K562 (cell line): ENCODE measurements at regions not wholly inside any gene's neighbourhood (a gene's known extent, or its start where the extent isn't known, plus 50 kb on each side); places are given as distances from the start of the nearest gene placed in this dataset.

Source experiments
- ATAC-seq: fragments of 200-7000 bp; cut with Tn5 transposase; 3 replicates; pipeline ENCODE4 v1.9.1; 2020; ENCODE audit warnings: moderate library complexity
- BruUV-seq: library from RNA; stranded (reverse); fragments of 400-500 nt; replicated peaks from 2 replicates; lab custom pipeline; 2021; lab: Mats Ljungman, UMichigan
- CTCF ChIA-PET: fragments of 300-600 bp; formaldehyde crosslinking; extraction: SDS; loops from one replicate; lab custom pipeline; 2021; ENCODE audit warnings: low intra/inter-chr PET ratio; lab: Yijun Ruan, JAX
- POLR2A ChIA-PET: fragments of 300-600, 350-650 bp; sonication (Branson Sonifier 250); formaldehyde crosslinking; extraction: SDS; loops from one replicate; lab custom pipeline; 2021; ENCODE audit warnings: antibody characterized with exemption, inconsistent platforms; lab: Yijun Ruan, JAX
- DNase-seq, 4 experiments: peaks; one replicate each; pipeline versions ENCODE4 v3.0.0 to v3.0.0-alpha.2; 2011 to 2018; ENCODE audit warnings: low spot score in 3 of 4, mixed read lengths in 3 of 4; ENCODE audit errors: extremely low read depth in 1 of 4
- FAIRE-seq: peaks from 2 replicates; lab custom pipeline; 2011; peaks lifted over from hg19 to GRCh38; lab: Jason Lieb, UNC
- H2AFZ ChIP-seq: 2 replicates; pipeline ENCODE4 v1.6.0; 2011; ENCODE audit warnings: low read depth, low read length, control low read depth, inconsistent platforms
- H3K27ac ChIP-seq: fragments of 200-600 bp; 3 replicates; pipeline ENCODE4 v1.8.0; 2011; ENCODE audit warnings: low read depth, mild to moderate bottlenecking, control low read depth, inconsistent platforms, low read length, moderate library complexity, mixed read lengths; ENCODE audit errors: extremely low read depth
- H3K27me3 ChIP-seq, 2 experiments: fragments of 300-600 bp in 1 of 2; 2 replicates in 1 of 2; 3 replicates in 1 of 2; pipeline versions ENCODE4 v1.6.0 to v1.8.0; 2011; ENCODE audit warnings: inconsistent platforms in 2 of 2, low read length in 2 of 2, mild to moderate bottlenecking in 1 of 2, mixed read lengths in 1 of 2, moderate library complexity in 1 of 2; ENCODE audit not compliant: control insufficient read depth in 2 of 2, insufficient read depth in 2 of 2
- H3K36me3 ChIP-seq: fragments of 300-600 bp; 3 replicates; pipeline ENCODE4 v1.8.0; 2011; ENCODE audit warnings: mild to moderate bottlenecking, low read length, inconsistent platforms; ENCODE audit not compliant: control insufficient read depth, insufficient read depth
- H3K4me1 ChIP-seq, 2 experiments: fragments of 200-600 bp in 1 of 2; replicated peaks in 1 of 2; 2 replicates in 1 of 2; 3 replicates in 1 of 2; pipeline versions ENCODE4 v1.5.1 to v1.8.0; 2011; ENCODE audit warnings: inconsistent platforms in 2 of 2, low read length in 2 of 2, mild to moderate bottlenecking in 1 of 2, mixed read lengths in 1 of 2, moderate library complexity in 1 of 2; ENCODE audit not compliant: control insufficient read depth in 2 of 2, insufficient read depth in 2 of 2
- H3K4me2 ChIP-seq: 2 replicates; pipeline ENCODE4 v1.6.1; 2011; ENCODE audit warnings: low read length, control low read depth, inconsistent platforms, mixed read lengths; ENCODE audit not compliant: insufficient read depth
- H3K4me3 ChIP-seq: fragments of 200-600 bp; sonication (generic), shearing (Covaris generic); 2 replicates; pipeline ENCODE4 v1.5.1; 2016; ENCODE audit warnings: control low read depth, inconsistent platforms
- H3K79me2 ChIP-seq: fragments of 200-600 bp; 3 replicates; pipeline ENCODE4 v1.8.0; 2011; ENCODE audit warnings: low read length, inconsistent platforms; ENCODE audit not compliant: control insufficient read depth, insufficient read depth
- H3K9ac ChIP-seq, 2 experiments: 2 replicates each; pipeline versions ENCODE4 v1.6.0 to v1.6.1; 2011; ENCODE audit warnings: low read depth in 2 of 2, low read length in 2 of 2, control low read depth in 1 of 2, inconsistent platforms in 1 of 2, mild to moderate bottlenecking in 1 of 2, mixed read lengths in 1 of 2; ENCODE audit not compliant: insufficient read depth in 1 of 2
- H3K9me1 ChIP-seq: one replicate; pipeline ENCODE4 v1.6.0; 2011; ENCODE audit warnings: inconsistent platforms, mild to moderate bottlenecking, low read length, moderate library complexity; ENCODE audit not compliant: control insufficient read depth, insufficient read depth
- H3K9me3 ChIP-seq: replicated peaks from 2 replicates; pipeline ENCODE4 v1.5.1; 2011; ENCODE audit warnings: low read depth, low read length, inconsistent platforms; ENCODE audit not compliant: control insufficient read depth, insufficient read depth
- H4K20me1 ChIP-seq: replicated peaks from 2 replicates; pipeline ENCODE4 v1.6.1; 2011; ENCODE audit warnings: low read length, inconsistent platforms, mixed read lengths; ENCODE audit not compliant: control insufficient read depth, insufficient read depth
- ATF1 ChIP-seq, 2 experiments: fragments of 450-650 bp in 1 of 2; IDR thresholded peaks; 2 replicates each; pipeline ENCODE4 v1.6.1; 2016; ENCODE audit warnings: missing compliant biosample characterization in 1 of 2, missing genetic modification characterization in 1 of 2
- CREBBP ChIP-seq: IDR thresholded peaks from one replicate; pipeline ENCODE4 v1.6.1; 2012; ENCODE audit warnings: low read depth, mild to moderate bottlenecking, control low read depth, inconsistent platforms, low read length
- ETV1 ChIP-seq: fragments of 450-650 bp; conservative IDR thresholded peaks from 2 replicates; pipeline ENCODE4 v1.6.1; 2016; ENCODE audit warnings: missing genetic modification characterization, control low read depth, low read depth, missing compliant biosample characterization
- GATAD2A ChIP-seq: fragments of 450-650 bp; IDR thresholded peaks from 2 replicates; pipeline ENCODE4 v1.6.1; 2017
- HNRNPK ChIP-seq: fragments of 200-400 bp; formaldehyde crosslinking; IDR thresholded peaks from one replicate; pipeline ENCODE4 v1.6.1; 2018; ENCODE audit warnings: mild to moderate bottlenecking, low read depth, low read length; ENCODE audit not compliant: poor library complexity, severe bottlenecking
- KDM5B ChIP-seq: fragments of 200-600 bp; sonication (generic); IDR thresholded peaks from 2 replicates; pipeline ENCODE4 v1.6.1; 2012; ENCODE audit warnings: low read depth, mild to moderate bottlenecking, moderate library complexity, low read length, control low read depth, inconsistent platforms; ENCODE audit not compliant: insufficient replicate concordance
- NR2C2 ChIP-seq, 2 experiments: fragments of 200-800 bp in 1 of 2; sonication (Bioruptor generic) in 1 of 2; sonication (generic) in 1 of 2; formaldehyde crosslinking in 1 of 2; IDR thresholded peaks; 2 replicates each; pipeline versions ENCODE4 v1.6.1 to v1.8.0; 2016 to 2022; ENCODE audit warnings: mild to moderate bottlenecking in 1 of 2, missing compliant biosample characterization in 1 of 2, missing genetic modification characterization in 1 of 2, missing genetic modification reagents in 1 of 2
- PHB2 ChIP-seq: fragments of 450-650 bp; IDR thresholded peaks from 2 replicates; pipeline ENCODE4 v1.6.1; 2017; ENCODE audit warnings: low read depth
- SIN3B ChIP-seq: fragments of 450-650 bp; IDR thresholded peaks from 2 replicates; pipeline ENCODE4 v1.6.1; 2017; ENCODE audit warnings: low read depth, mild to moderate bottlenecking, moderate library complexity
- SMARCA5 ChIP-seq: fragments of 450-650 bp; IDR thresholded peaks from 2 replicates; pipeline ENCODE4 v1.6.1; 2016
- TARDBP ChIP-seq: fragments of 450-650 bp; IDR thresholded peaks from 2 replicates; pipeline ENCODE4 v1.6.1; 2016
- TCF7L2 ChIP-seq: fragments of 150-350 bp; IDR thresholded peaks from 2 replicates; pipeline ENCODE4 v1.6.1; 2016; ENCODE audit warnings: low read depth, mild to moderate bottlenecking, low read length, moderate library complexity
- TRIM28 ChIP-seq: fragments of 450-650 bp; IDR thresholded peaks from 2 replicates; pipeline ENCODE4 v1.6.1; 2017
- U2AF2 ChIP-seq: fragments of 200-400 bp; formaldehyde crosslinking; optimal IDR thresholded peaks from 2 replicates; pipeline ENCODE3; 2017; ENCODE audit warnings: low read depth, mild to moderate bottlenecking, low read length
- WGBS: fragments of 100-300 bp; shearing (Covaris generic); methylation state at CpG from one replicate; pipeline ENCODE4 v1.1.6; 2016; ENCODE audit warnings: low coverage, mixed read lengths; ENCODE audit not compliant: insufficient coverage; ENCODE audit errors: missing lambda C conversion rate; 5-methylcytosine and 5-hydroxymethylcytosine counted together
- in situ Hi-C: fragments of 300-500 bp; cut with MboI; formaldehyde crosslinking; loops from 4 replicates; pipeline ENCODE4 v1.15.0; 2018; ENCODE audit warnings: inconsistent platforms, mixed read lengths
- intact Hi-C: fragments of 100-400 bp; cut with micrococcal nuclease; formaldehyde crosslinking; loops from 2 replicates; pipeline ENCODE4 v1.14.2; 2022
- TF ChIP-seq, protein P1 (sequence below): sonication (generic); formaldehyde crosslinking; IDR thresholded peaks from 2 replicates; pipeline ENCODE4 v1.8.0; 2023; ENCODE audit warnings: mild to moderate bottlenecking, missing genetic modification reagents

DNA sequence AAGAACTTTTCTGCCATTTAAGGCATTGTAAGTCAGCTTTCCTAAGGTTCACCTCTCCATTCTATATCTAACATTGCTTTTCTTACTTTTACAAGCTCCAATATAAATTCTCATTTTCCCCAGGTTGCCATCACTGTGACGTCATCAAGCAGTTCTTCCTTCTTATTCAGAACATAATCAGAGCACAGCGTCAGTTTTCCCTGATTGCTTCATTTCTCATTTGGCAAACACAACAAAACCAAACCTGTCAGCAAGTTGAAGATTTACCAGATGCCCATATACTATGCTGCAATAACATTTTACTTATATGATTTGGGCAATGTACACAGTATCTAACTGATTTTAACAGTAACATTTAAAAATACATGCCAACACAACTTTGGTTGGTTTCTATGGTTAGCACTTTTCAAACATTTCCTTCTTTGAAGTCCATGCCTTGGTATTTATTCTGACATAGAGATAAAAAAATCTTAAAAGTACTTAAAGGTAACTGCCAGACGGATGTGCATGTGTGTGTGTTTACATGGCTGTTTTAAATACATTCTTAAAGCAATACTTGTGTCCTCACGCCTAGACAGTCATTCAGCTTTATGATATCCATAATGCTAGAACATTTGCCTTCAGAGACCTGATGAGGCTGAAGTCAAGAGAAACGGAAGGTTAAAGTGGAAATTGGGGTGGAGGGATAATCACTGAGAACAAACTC is 264.0 kb downstream of the KLF12 start:
- no peaks in the 10 kb centered on the region for H4K20me1 ChIP-seq
- H3K79me2 ChIP-seq = no peaks in the 10 kb centered on the region
- H3K36me3 ChIP-seq = no peaks in the 10 kb centered on the region
- no peaks in the 10 kb centered on the region for H3K4me1 ChIP-seq
- 0% methylated on average over 5 of the region's 5 CpGs for WGBS
- ChIA-PET POLR2A (no interaction called here), CTCF (no interaction called here)
- no peak for DNase-seq
- no peak for FAIRE-seq
- H3K9me3 ChIP-seq = no peaks in the 10 kb centered on the region
- no peak overlapping the region for H3K4me3 ChIP-seq
- H2AFZ ChIP-seq = no peak overlapping the region
- in situ Hi-C loops (no loop called here), intact Hi-C loops (no loop called here)
- no peaks in the 10 kb centered on the region for H3K27me3 ChIP-seq
- H3K9me1 ChIP-seq = no peaks in the 10 kb centered on the region
- BruUV-seq = no TSS peak
- no peak for ATAC-seq
- H3K27ac ChIP-seq = no peak overlapping the region
- H3K4me2 ChIP-seq = no peak overlapping the region
- no peak overlapping the region for H3K9ac ChIP-seq
- no peak for TF ChIP-seq SIN3B
- no peak for TF ChIP-seq HNRNPK
- TF ChIP-seq ATF1 (CRISPR knock-in tag; IDR thresholded peaks at IDR 0.05) = no peak
- TF ChIP-seq ATF1 (tag; IDR thresholded peaks at IDR 0.05) = peak; percentile 55
- TF ChIP-seq TCF7L2 = no peak
- TF ChIP-seq KDM5B = no peak
- TF ChIP-seq, all 486 proteins: peak for 1

DNA sequence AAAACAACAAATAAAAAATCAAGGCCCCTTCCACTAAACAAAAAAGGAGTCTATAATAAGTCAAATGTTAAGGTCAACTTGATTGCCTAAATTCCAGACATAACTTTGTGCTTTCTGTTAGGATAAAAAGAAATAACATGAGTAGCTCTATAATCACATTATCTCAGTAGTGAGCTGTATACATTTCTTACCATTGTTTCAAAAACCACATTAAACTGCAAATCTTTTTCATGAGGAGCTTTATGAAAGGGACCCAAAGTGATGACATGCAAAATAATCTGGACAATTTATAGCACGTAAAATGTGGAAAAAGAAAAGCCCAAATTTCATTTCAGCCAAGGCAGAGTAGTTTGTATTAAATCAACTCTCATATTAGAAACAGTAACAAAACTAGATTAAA is 269.2 kb downstream of the KLF12 start:
- Histone ChIP-seq H2AFZ (no peak overlapping the region), H3K4me2 (no peak overlapping the region), H3K4me1 (no peaks in the 10 kb centered on the region), H3K4me3 (no peak overlapping the region), H3K9me1 (no peaks in the 10 kb centered on the region), H3K9ac (no peak overlapping the region), H4K20me1 (no peaks in the 10 kb centered on the region), H3K27me3 (no peaks in the 10 kb centered on the region), H3K79me2 (no peaks in the 10 kb centered on the region), H3K27ac (no peak overlapping the region), H3K36me3 (no peaks in the 10 kb centered on the region), H3K9me3 (no peaks in the 10 kb centered on the region)
- no peak for TF ChIP-seq TARDBP
- TF ChIP-seq GATAD2A = no peak
- TF ChIP-seq PHB2 = no peak
- no peak for TF ChIP-seq CREBBP
- no peak for TF ChIP-seq U2AF2
- no peak for TF ChIP-seq TRIM28
- no peak for TF ChIP-seq NR2C2 (CRISPR knock-in tag; IDR thresholded peaks at IDR 0.05)
- TF ChIP-seq NR2C2 (tag; IDR thresholded peaks at IDR 0.05) = no peak
- TF ChIP-seq ETV1 (tag) = no peak
- TF ChIP-seq, protein P1, sequence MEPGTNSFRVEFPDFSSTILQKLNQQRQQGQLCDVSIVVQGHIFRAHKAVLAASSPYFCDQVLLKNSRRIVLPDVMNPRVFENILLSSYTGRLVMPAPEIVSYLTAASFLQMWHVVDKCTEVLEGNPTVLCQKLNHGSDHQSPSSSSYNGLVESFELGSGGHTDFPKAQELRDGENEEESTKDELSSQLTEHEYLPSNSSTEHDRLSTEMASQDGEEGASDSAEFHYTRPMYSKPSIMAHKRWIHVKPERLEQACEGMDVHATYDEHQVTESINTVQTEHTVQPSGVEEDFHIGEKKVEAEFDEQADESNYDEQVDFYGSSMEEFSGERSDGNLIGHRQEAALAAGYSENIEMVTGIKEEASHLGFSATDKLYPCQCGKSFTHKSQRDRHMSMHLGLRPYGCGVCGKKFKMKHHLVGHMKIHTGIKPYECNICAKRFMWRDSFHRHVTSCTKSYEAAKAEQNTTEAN (CRISPR knock-in tag) = no peak
- no peak for TF ChIP-seq SMARCA5
- in situ Hi-C loops (no loop called here), intact Hi-C loops (no loop called here)
- FAIRE-seq (no peak), ATAC-seq (no peak), DNase-seq (no peak)
- no TSS peak for BruUV-seq
- ChIA-PET CTCF (no interaction called here), POLR2A (no interaction called here)
- 0% methylated on average over 1 of the region's 1 CpG for WGBS
